HepG2 (cell line): ENCODE measurements at regions not wholly inside any gene's neighbourhood (a gene's known extent, or its start where the extent isn't known, plus 50 kb on each side); places are given as distances from the start of the nearest gene placed in this dataset.

Source experiments
- ATAC-seq: fragments of 200-7000 bp; cut with Tn5 transposase; 3 replicates; pipeline ENCODE4 v1.9.1; 2020; ENCODE audit warnings: mild to moderate bottlenecking, moderate library complexity
- BruUV-seq: library from RNA; stranded (reverse); fragments of 400-500 nt; replicated peaks from 2 replicates; lab custom pipeline; 2021; lab: Mats Ljungman, UMichigan
- CTCF ChIA-PET: fragments of 300-600 bp; formaldehyde crosslinking; extraction: SDS; loops from one replicate; lab custom pipeline; 2021; ENCODE audit warnings: low total read pairs, inconsistent platforms, low intra/inter-chr PET ratio; lab: Yijun Ruan, JAX
- POLR2A ChIA-PET: fragments of 350-600 bp; sonication (Branson Sonifier 250); formaldehyde crosslinking; loops from one replicate; lab custom pipeline; 2020; ENCODE audit warnings: antibody characterized with exemption, inconsistent platforms; lab: Yijun Ruan, JAX
- DNase-seq: peaks from one replicate; pipeline ENCODE4 v3.0.0-alpha.2; 2015; ENCODE audit warnings: low spot score
- FAIRE-seq: peaks from 3 replicates; lab custom pipeline; 2011; peaks lifted over from hg19 to GRCh38; lab: Jason Lieb, UNC
- H2AFZ ChIP-seq: one replicate; pipeline ENCODE4 v1.6.1; 2011; ENCODE audit warnings: low read length, inconsistent platforms
- H3K27ac ChIP-seq: fragments of 300-600 bp; 3 replicates; pipeline ENCODE4 v1.8.0; 2011; ENCODE audit warnings: mixed run types, mild to moderate bottlenecking, mixed read lengths, low read length, inconsistent platforms; ENCODE audit not compliant: insufficient read depth; ENCODE audit errors: extremely low read length
- H3K27me3 ChIP-seq, 2 experiments: fragments of 200-600 bp in 1 of 2; 2 replicates in 1 of 2; 3 replicates in 1 of 2; pipeline versions ENCODE4 v1.6.0 to v1.8.0; 2011; ENCODE audit warnings: low read length in 2 of 2, mild to moderate bottlenecking in 2 of 2, moderate library complexity in 2 of 2, inconsistent platforms in 1 of 2; ENCODE audit not compliant: insufficient read depth in 2 of 2, control insufficient read depth in 1 of 2
- H3K36me3 ChIP-seq, 2 experiments: fragments of 200-600 bp in 1 of 2; replicated peaks in 1 of 2; 2 replicates in 1 of 2; 3 replicates in 1 of 2; pipeline versions ENCODE4 v1.5.1 to v1.8.0; 2011; ENCODE audit warnings: low read length in 2 of 2, inconsistent platforms in 1 of 2; ENCODE audit not compliant: insufficient read depth in 2 of 2, control insufficient read depth in 1 of 2
- H3K4me1 ChIP-seq: 2 replicates; pipeline ENCODE4 v1.5.1; 2012; ENCODE audit warnings: low read length, inconsistent platforms; ENCODE audit not compliant: insufficient read depth
- H3K4me2 ChIP-seq: 2 replicates; pipeline ENCODE4 v1.6.0; 2011; ENCODE audit warnings: low read depth, low read length, inconsistent platforms
- H3K4me3 ChIP-seq, 3 experiments: fragments of 200-600 bp in 1 of 3; sonication (generic), shearing (Covaris generic) in 1 of 3; replicated peaks in 1 of 3; 2 replicates each; pipeline ENCODE4 v1.5.1; 2011 to 2016; ENCODE audit warnings: low read length in 3 of 3, inconsistent platforms in 2 of 3, low read depth in 2 of 3, mild to moderate bottlenecking in 2 of 3, control low read depth in 1 of 3, mixed read lengths in 1 of 3; ENCODE audit not compliant: insufficient read depth in 1 of 3
- H3K79me2 ChIP-seq: one replicate; pipeline ENCODE4 v1.6.1; 2011; ENCODE audit warnings: low read length, inconsistent platforms; ENCODE audit not compliant: insufficient read depth
- H3K9ac ChIP-seq: 2 replicates; pipeline ENCODE4 v1.6.0; 2011; ENCODE audit warnings: mild to moderate bottlenecking, low read depth, low read length, inconsistent platforms; ENCODE audit not compliant: insufficient read depth
- H3K9me3 ChIP-seq: 2 replicates; pipeline ENCODE4 v1.5.1; 2012; ENCODE audit warnings: mild to moderate bottlenecking, low read length
- H4K20me1 ChIP-seq: 2 replicates; pipeline ENCODE4 v1.6.0; 2011; ENCODE audit warnings: inconsistent platforms, mild to moderate bottlenecking, low read length, moderate library complexity; ENCODE audit not compliant: insufficient read depth
- CENPT ChIP-seq: sonication (generic); formaldehyde crosslinking; IDR thresholded peaks from 2 replicates; pipeline ENCODE4 v1.8.0; 2022; ENCODE audit warnings: low read depth, mild to moderate bottlenecking, moderate library complexity, missing genetic modification reagents
- EP300 ChIP-seq, 3 experiments: sonication (generic) in 1 of 3; formaldehyde crosslinking in 1 of 3; IDR thresholded peaks; 2 replicates each; pipeline versions ENCODE4 v1.5.1 to v1.6.1; 2011 to 2020; ENCODE audit warnings: low read depth in 2 of 3, low read length in 2 of 3, borderline replicate concordance in 1 of 3, improper control_type of control experiment in 1 of 3, mild to moderate bottlenecking in 1 of 3, missing genetic modification reagents in 1 of 3, moderate library complexity in 1 of 3
- EZH2 ChIP-seq: conservative IDR thresholded peaks from 2 replicates; pipeline ENCODE4 v1.6.1; 2012; ENCODE audit warnings: mild to moderate bottlenecking, low read depth, low read length, moderate library complexity
- MTF2 ChIP-seq: sonication (generic); formaldehyde crosslinking; IDR thresholded peaks from 2 replicates; pipeline ENCODE4 v1.5.0; 2020; ENCODE audit warnings: missing genetic modification reagents, borderline replicate concordance
- NBN ChIP-seq: fragments of 450-650 bp; conservative IDR thresholded peaks from 2 replicates; pipeline ENCODE4 v1.6.1; 2017
- NPAS2 ChIP-seq: sonication (generic); formaldehyde crosslinking; IDR thresholded peaks from 2 replicates; pipeline ENCODE4 v1.8.0; 2022; ENCODE audit warnings: mild to moderate bottlenecking, missing genetic modification reagents, borderline replicate concordance
- TEAD2 ChIP-seq: sonication (generic); formaldehyde crosslinking; IDR thresholded peaks from 2 replicates; pipeline ENCODE4 v1.9.0; 2021; ENCODE audit warnings: missing genetic modification reagents
- ZNF143 ChIP-seq: sonication (generic); formaldehyde crosslinking; IDR thresholded peaks from 2 replicates; pipeline ENCODE4 v1.4.0; 2020; ENCODE audit warnings: missing genetic modification reagents
- ZSCAN31 ChIP-seq: sonication (generic); formaldehyde crosslinking; IDR thresholded peaks from 2 replicates; pipeline ENCODE4 v1.5.0; 2020; ENCODE audit warnings: low read depth, mild to moderate bottlenecking, missing genetic modification reagents
- WGBS: methylation state at CpG from one replicate; pipeline ENCODE4 v1.1.6; 2017; ENCODE audit warnings: low lambda C conversion rate; 5-methylcytosine and 5-hydroxymethylcytosine counted together
- in situ Hi-C: cut with HindIII; loops from 2 replicates; pipeline ENCODE4 v1.10.0; 2017; ENCODE audit warnings: low pct_unique_long_range_greater_than_20kb; ENCODE audit not compliant: extremely low pct_ligation_motif_present
- intact Hi-C: fragments of 100-400 bp; cut with micrococcal nuclease; formaldehyde crosslinking; loops from one replicate; pipeline ENCODE4 v1.10.0; 2022; ENCODE audit not compliant: unreplicated experiment
- TF ChIP-seq, protein P1 (sequence below): sonication (generic); formaldehyde crosslinking; IDR thresholded peaks from 2 replicates; pipeline ENCODE4 v1.9.0; 2021; ENCODE audit warnings: mild to moderate bottlenecking, missing genetic modification reagents
- TF ChIP-seq, protein P2 (sequence below): sonication (generic); formaldehyde crosslinking; IDR thresholded peaks from 2 replicates; pipeline ENCODE4 v1.4.0; 2020; ENCODE audit warnings: missing genetic modification reagents

DNA sequence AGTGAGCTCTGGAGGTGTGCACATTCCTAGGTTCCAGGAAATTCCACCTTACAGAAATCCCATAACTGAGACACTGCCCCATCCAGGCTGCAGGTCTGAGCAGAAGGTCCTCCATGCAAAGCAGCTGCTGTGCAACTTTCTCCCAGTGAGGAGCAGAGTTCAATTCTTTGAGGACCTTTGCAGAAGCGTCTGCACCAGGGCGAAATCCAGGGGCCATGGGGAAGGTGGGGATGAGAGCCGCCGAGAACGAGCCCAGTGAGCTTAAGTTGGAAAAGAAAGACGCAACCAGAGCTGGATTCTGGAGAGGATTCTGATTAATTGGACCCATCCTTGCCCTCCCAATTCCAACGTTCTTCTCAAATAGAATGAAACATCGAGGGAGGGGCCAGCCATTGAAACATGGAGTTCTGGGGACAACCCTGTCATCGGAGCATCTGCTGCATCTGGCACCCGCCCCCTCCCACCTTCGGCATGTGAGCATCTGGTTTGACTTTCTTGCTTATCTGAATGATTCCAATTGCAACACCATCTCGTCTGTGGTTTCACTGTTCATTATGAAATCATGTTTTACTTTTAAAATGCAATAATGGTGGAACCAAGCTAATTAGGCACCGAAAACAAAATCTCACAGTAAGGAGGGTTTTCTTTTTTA is 190.6 kb upstream of the FOXF1 start (continued):
- TF ChIP-seq, protein P1, sequence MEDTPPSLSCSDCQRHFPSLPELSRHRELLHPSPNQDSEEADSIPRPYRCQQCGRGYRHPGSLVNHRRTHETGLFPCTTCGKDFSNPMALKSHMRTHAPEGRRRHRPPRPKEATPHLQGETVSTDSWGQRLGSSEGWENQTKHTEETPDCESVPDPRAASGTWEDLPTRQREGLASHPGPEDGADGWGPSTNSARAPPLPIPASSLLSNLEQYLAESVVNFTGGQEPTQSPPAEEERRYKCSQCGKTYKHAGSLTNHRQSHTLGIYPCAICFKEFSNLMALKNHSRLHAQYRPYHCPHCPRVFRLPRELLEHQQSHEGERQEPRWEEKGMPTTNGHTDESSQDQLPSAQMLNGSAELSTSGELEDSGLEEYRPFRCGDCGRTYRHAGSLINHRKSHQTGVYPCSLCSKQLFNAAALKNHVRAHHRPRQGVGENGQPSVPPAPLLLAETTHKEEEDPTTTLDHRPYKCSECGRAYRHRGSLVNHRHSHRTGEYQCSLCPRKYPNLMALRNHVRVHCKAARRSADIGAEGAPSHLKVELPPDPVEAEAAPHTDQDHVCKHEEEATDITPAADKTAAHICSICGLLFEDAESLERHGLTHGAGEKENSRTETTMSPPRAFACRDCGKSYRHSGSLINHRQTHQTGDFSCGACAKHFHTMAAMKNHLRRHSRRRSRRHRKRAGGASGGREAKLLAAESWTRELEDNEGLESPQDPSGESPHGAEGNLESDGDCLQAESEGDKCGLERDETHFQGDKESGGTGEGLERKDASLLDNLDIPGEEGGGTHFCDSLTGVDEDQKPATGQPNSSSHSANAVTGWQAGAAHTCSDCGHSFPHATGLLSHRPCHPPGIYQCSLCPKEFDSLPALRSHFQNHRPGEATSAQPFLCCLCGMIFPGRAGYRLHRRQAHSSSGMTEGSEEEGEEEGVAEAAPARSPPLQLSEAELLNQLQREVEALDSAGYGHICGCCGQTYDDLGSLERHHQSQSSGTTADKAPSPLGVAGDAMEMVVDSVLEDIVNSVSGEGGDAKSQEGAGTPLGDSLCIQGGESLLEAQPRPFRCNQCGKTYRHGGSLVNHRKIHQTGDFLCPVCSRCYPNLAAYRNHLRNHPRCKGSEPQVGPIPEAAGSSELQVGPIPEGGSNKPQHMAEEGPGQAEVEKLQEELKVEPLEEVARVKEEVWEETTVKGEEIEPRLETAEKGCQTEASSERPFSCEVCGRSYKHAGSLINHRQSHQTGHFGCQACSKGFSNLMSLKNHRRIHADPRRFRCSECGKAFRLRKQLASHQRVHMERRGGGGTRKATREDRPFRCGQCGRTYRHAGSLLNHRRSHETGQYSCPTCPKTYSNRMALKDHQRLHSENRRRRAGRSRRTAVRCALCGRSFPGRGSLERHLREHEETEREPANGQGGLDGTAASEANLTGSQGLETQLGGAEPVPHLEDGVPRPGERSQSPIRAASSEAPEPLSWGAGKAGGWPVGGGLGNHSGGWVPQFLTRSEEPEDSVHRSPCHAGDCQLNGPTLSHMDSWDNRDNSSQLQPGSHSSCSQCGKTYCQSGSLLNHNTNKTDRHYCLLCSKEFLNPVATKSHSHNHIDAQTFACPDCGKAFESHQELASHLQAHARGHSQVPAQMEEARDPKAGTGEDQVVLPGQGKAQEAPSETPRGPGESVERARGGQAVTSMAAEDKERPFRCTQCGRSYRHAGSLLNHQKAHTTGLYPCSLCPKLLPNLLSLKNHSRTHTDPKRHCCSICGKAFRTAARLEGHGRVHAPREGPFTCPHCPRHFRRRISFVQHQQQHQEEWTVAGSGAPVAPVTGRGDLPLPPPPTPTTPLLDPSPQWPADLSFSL = no peak

DNA sequence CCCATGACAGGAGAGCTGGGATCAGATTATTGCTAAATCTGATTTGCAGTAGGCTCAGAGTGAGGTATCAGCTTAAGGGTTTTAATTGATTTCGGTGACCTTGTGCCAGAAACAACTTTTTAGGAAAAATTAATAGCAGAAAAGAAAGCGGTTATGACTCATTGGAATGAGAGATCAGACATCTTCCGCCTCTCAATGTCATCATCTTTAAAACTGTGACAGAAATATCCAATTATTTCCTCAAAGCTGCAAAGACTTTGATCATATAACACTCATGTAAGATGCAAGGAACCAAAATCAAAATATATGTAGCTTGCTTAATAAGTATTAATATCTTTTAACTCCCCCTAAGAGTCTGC is 190.1 kb upstream of the FOXF1 start:
- no peaks in the 10 kb centered on the region for H3K9me3 ChIP-seq
- H3K27ac ChIP-seq = no peak overlapping the region
- in situ Hi-C loops (no loop called here), intact Hi-C loops (no loop called here)
- no peaks in the 10 kb centered on the region for H3K4me1 ChIP-seq
- H3K9ac ChIP-seq = no peak overlapping the region
- no peak overlapping the region for H3K4me3 ChIP-seq
- H2AFZ ChIP-seq = no peak overlapping the region
- ATAC-seq (no peak), DNase-seq (no peak), FAIRE-seq (no peak)
- BruUV-seq = no TSS peak
- no peak overlapping the region for H3K4me2 ChIP-seq
- peaks cover 3 to 9% of the 10 kb centered on the region in 2 experiments; a peak in 2 of 5 replicates for H3K27me3 ChIP-seq
- H4K20me1 ChIP-seq = no peaks in the 10 kb centered on the region
- no peaks in the 10 kb centered on the region for H3K79me2 ChIP-seq
- H3K36me3 ChIP-seq = no peaks in the 10 kb centered on the region
- ChIA-PET CTCF (no interaction called here), POLR2A (no interaction called here)
- WGBS = 49% methylated on average over 3 of the region's 3 CpGs
- no peak for TF ChIP-seq MTF2
- no peak for TF ChIP-seq EP300 (IDR thresholded peaks at IDR 0.05; ENCODE audit: low read depth in 2 of 2, low read length in 2 of 2)
- TF ChIP-seq EP300 (CRISPR knock-in tag; IDR thresholded peaks at IDR 0.05; ENCODE audit: borderline replicate concordance) = no peak
- TF ChIP-seq NPAS2 (CRISPR knock-in tag) = no peak
- no peak for TF ChIP-seq TEAD2
- TF ChIP-seq NBN = no peak
- TF ChIP-seq EZH2 = no peak
- no peak for TF ChIP-seq ZNF143 (CRISPR knock-in tag)
- no peak for TF ChIP-seq CENPT (CRISPR knock-in tag)
- TF ChIP-seq, protein P2, sequence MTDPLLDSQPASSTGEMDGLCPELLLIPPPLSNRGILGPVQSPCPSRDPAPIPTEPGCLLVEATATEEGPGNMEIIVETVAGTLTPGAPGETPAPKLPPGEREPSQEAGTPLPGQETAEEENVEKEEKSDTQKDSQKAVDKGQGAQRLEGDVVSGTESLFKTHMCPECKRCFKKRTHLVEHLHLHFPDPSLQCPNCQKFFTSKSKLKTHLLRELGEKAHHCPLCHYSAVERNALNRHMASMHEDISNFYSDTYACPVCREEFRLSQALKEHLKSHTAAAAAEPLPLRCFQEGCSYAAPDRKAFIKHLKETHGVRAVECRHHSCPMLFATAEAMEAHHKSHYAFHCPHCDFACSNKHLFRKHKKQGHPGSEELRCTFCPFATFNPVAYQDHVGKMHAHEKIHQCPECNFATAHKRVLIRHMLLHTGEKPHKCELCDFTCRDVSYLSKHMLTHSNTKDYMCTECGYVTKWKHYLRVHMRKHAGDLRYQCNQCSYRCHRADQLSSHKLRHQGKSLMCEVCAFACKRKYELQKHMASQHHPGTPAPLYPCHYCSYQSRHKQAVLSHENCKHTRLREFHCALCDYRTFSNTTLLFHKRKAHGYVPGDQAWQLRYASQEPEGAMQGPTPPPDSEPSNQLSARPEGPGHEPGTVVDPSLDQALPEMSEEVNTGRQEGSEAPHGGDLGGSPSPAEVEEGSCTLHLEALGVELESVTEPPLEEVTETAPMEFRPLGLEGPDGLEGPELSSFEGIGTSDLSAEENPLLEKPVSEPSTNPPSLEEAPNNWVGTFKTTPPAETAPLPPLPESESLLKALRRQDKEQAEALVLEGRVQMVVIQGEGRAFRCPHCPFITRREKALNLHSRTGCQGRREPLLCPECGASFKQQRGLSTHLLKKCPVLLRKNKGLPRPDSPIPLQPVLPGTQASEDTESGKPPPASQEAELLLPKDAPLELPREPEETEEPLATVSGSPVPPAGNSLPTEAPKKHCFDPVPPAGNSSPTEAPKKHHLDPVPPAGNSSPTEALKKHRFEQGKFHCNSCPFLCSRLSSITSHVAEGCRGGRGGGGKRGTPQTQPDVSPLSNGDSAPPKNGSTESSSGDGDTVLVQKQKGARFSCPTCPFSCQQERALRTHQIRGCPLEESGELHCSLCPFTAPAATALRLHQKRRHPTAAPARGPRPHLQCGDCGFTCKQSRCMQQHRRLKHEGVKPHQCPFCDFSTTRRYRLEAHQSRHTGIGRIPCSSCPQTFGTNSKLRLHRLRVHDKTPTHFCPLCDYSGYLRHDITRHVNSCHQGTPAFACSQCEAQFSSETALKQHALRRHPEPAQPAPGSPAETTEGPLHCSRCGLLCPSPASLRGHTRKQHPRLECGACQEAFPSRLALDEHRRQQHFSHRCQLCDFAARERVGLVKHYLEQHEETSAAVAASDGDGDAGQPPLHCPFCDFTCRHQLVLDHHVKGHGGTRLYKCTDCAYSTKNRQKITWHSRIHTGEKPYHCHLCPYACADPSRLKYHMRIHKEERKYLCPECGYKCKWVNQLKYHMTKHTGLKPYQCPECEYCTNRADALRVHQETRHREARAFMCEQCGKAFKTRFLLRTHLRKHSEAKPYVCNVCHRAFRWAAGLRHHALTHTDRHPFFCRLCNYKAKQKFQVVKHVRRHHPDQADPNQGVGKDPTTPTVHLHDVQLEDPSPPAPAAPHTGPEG (CRISPR knock-in tag) = no peak
- no peak for TF ChIP-seq ZSCAN31
